Sigmoid colon (tissue), 6 donors: ENCODE measurements at regions not wholly inside any gene's neighbourhood (a gene's known extent, or its start where the extent isn't known, plus 50 kb on each side); places are given as distances from the start of the nearest gene placed in this dataset.

Source experiments
- DNase-seq: peaks from one replicate; pipeline ENCODE4 v3.0.0-alpha.2; 2019
- H3K27ac ChIP-seq, 4 donors: fragments of 200-600 bp; sonication (generic); one replicate each; pipeline ENCODE4 v1.5.1; 2016 to 2019; ENCODE audit warnings: mild to moderate bottlenecking in 1 of 4
- H3K27me3 ChIP-seq, 3 donors: fragments of 200-600 bp; sonication (generic); one replicate each; pipeline ENCODE4 v1.5.1; 2019; ENCODE audit warnings: mild to moderate bottlenecking in 1 of 3
- H3K36me3 ChIP-seq, 4 donors: fragments of 200-600 bp; sonication (generic); one replicate each; pipeline ENCODE4 v1.5.1; 2016 to 2019
- H3K4me1 ChIP-seq, 4 donors: fragments of 200-600 bp; sonication (generic); one replicate each; pipeline ENCODE4 v1.5.1; 2017 to 2019
- H3K4me3 ChIP-seq, 4 donors: fragments of 200-600 bp; sonication (generic); one replicate each; pipeline ENCODE4 v1.5.1; 2017 to 2019; ENCODE audit warnings: mild to moderate bottlenecking in 2 of 4, moderate library complexity in 1 of 4
- H3K9me3 ChIP-seq, 4 donors: fragments of 200-600 bp in 3 of 4; sonication (generic) in 3 of 4; one replicate each; pipeline versions ENCODE4 v1.5.1 to v1.6.1; 2013 to 2019
- EP300 ChIP-seq, 4 donors: sonication (generic); formaldehyde crosslinking; IDR thresholded peaks; one replicate each; pipeline ENCODE4 v1.6.1; 2017; ENCODE audit warnings: antibody characterized with exemption in 4 of 4
- POLR2A ChIP-seq, 2 donors: fragments of 450-650 bp; IDR thresholded peaks; one replicate each; pipeline ENCODE4 v1.6.1; 2016; ENCODE audit warnings: antibody characterized with exemption in 2 of 2, mild to moderate bottlenecking in 2 of 2, moderate library complexity in 2 of 2
- POLR2AphosphoS5 ChIP-seq, 4 donors: sonication (generic); formaldehyde crosslinking; IDR thresholded peaks; one replicate each; pipeline ENCODE4 v1.6.1; 2017; ENCODE audit warnings: antibody characterized with exemption in 4 of 4
- WGBS, 2 donors: extraction: QIAGEN DNeasy Blood & Tissue Kit; methylation state at CpG; one replicate each; pipeline ENCODE4 v1.1.7; 2013; 5-methylcytosine and 5-hydroxymethylcytosine counted together
- intact Hi-C: fragments of 100-400 bp; cut with DNase I; formaldehyde crosslinking; loops from one replicate; pipeline ENCODE4 v1.15.1; 2023
- TF ChIP-seq, protein P1 (sequence below), 4 experiments: fragments of 450-650 bp in 3 of 4; fragments of 200-600 bp in 1 of 4; IDR thresholded peaks; one replicate each; pipeline ENCODE4 v1.5.1; 2016 to 2019; ENCODE audit warnings: antibody characterized with exemption in 4 of 4, mild to moderate bottlenecking in 3 of 4, moderate library complexity in 2 of 4
- donor health status: healthy with polysubstance abuse.
- donor health status: healthy.

DNA sequence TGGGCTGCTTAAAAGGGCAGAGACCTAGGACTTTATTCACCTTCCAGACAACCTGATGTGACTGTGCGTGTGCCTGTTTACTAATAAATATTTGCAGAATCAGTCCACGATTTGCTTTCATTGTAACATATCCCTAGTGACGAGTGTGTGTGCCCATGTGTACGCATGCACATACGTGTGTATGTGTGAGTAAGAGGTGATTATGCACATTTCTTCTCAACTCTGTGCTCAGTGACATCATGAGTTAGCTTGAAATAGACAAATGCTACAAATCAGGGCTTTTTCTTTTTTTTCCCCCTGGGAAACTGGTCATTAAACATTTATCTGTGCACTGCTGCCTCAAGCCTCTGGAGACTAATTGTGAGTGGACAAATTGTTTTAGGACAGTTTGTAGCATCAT, 242.6 kb upstream of the SOX4 start:
- TF ChIP-seq, protein P1, sequence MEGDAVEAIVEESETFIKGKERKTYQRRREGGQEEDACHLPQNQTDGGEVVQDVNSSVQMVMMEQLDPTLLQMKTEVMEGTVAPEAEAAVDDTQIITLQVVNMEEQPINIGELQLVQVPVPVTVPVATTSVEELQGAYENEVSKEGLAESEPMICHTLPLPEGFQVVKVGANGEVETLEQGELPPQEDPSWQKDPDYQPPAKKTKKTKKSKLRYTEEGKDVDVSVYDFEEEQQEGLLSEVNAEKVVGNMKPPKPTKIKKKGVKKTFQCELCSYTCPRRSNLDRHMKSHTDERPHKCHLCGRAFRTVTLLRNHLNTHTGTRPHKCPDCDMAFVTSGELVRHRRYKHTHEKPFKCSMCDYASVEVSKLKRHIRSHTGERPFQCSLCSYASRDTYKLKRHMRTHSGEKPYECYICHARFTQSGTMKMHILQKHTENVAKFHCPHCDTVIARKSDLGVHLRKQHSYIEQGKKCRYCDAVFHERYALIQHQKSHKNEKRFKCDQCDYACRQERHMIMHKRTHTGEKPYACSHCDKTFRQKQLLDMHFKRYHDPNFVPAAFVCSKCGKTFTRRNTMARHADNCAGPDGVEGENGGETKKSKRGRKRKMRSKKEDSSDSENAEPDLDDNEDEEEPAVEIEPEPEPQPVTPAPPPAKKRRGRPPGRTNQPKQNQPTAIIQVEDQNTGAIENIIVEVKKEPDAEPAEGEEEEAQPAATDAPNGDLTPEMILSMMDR (IDR thresholded peaks at IDR 0.05), result no peak
- TF ChIP-seq POLR2A (IDR thresholded peaks at IDR 0.05), result no peak
- TF ChIP-seq EP300 (IDR thresholded peaks at IDR 0.05), result no peak
- TF ChIP-seq POLR2AphosphoS5 (IDR thresholded peaks at IDR 0.05), result no peak
- Histone ChIP-seq H3K36me3 (no peaks in the 10 kb centered on the region), H3K4me1 (peaks cover 0 to 16% (median 11%) of the 10 kb centered on the region in 4 donors), H3K4me3 (no peak overlapping the region), H3K9me3 (no peaks in the 10 kb centered on the region), H3K27ac (no peak overlapping the region), H3K27me3 (no peaks in the 10 kb centered on the region)
- intact Hi-C loops, result no loop called here
- WGBS, 2 donors, result 84 to 93% methylated on average over 5 of the region's 5 CpGs
- no peak for DNase-seq

DNA sequence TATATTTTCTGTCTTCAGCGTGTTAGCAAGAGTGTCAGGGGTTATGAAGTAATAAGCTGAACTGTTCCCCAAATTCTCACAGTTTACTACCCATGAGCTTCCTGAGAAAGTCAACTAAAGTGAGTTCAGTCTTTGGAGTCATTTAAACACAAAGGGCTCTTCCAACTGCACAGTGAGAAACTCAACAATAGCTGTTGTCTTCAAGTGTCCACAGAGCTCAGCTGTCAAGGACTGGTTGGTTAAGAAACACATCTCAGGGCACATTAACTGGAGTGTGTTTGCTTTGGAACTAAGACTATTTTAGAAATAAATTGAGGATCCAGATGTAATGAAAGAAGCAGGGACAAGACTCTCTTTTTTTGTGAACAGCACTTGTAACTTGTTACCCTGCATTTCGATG, 241.4 kb upstream of the SOX4 start:
- no peak overlapping the region for H3K27ac ChIP-seq
- peaks cover 0 to 16% (median 11%) of the 10 kb centered on the region in 4 donors for H3K4me1 ChIP-seq
- no peaks in the 10 kb centered on the region for H3K36me3 ChIP-seq
- DNase-seq, result no peak
- WGBS, 2 donors, result 94% methylated on average over 2 of the region's 2 CpGs
- H3K4me3 ChIP-seq, result no peak overlapping the region
- intact Hi-C loops, result no loop called here
- TF ChIP-seq POLR2A (IDR thresholded peaks at IDR 0.05) (no peak), POLR2AphosphoS5 (IDR thresholded peaks at IDR 0.05) (no peak), EP300 (IDR thresholded peaks at IDR 0.05) (no peak)
- TF ChIP-seq, protein P1 (IDR thresholded peaks at IDR 0.05), result no peak
- H3K27me3 ChIP-seq, result no peaks in the 10 kb centered on the region
- H3K9me3 ChIP-seq, result no peaks in the 10 kb centered on the region

DNA sequence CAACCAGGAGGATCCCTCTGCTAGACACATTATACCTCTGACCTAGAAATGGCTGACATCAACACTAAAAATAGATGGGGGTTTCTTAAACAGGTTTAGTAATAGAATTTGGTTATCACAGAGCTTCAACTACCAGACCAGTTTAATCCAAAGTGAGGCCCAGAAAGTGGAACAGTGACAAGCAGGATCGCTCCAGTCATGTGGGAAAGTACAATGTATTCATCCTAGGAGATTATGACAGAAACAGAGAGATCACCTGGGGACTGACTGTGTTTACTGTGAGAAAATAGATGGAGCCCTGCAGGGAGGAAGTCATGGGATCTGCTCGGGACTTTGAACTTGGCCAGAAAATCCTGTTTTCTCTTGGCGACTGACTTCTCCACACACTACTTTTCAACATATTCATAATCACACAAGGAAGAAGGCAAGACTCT, 238.7 kb upstream of the SOX4 start:
- TF ChIP-seq, protein P1 (IDR thresholded peaks at IDR 0.05), result no peak
- no peak for TF ChIP-seq EP300 (IDR thresholded peaks at IDR 0.05)
- TF ChIP-seq POLR2A (IDR thresholded peaks at IDR 0.05), result no peak
- TF ChIP-seq POLR2AphosphoS5 (IDR thresholded peaks at IDR 0.05), result no peak
- intact Hi-C loops, result no loop called here
- no peak overlapping the region for H3K4me3 ChIP-seq
- no peaks in the 10 kb centered on the region for H3K36me3 ChIP-seq
- DNase-seq, result no peak
- H3K27me3 ChIP-seq, result no peaks in the 10 kb centered on the region
- WGBS, 2 donors, result 23 to 72% methylated on average over 3 of the region's 3 CpGs
- no peak overlapping the region for H3K27ac ChIP-seq
- H3K9me3 ChIP-seq, result no peaks in the 10 kb centered on the region
- H3K4me1 ChIP-seq, result no peaks in the 10 kb centered on the region

DNA sequence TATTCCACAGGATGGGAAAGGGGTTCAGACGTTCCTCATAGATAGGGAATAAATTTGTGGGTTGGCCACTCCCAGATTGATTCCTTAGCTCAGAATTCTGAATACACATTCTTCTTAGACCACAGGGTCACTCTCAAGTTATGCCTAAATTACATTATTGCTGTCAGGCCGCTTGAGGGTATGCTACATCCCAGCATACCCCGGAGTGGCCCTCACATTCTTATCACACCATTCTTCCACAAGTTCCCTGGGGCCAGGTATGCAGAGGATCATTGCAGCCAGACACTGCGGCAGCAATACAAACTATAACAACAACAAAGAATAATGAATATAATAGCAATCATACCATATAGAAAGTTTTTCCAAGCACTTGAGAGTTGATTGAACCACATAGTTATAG, 237.9 kb upstream of the SOX4 start:
- Histone ChIP-seq H3K27ac (no peak overlapping the region), H3K4me1 (no peaks in the 10 kb centered on the region), H3K36me3 (no peaks in the 10 kb centered on the region), H3K4me3 (no peak overlapping the region), H3K9me3 (no peaks in the 10 kb centered on the region), H3K27me3 (no peaks in the 10 kb centered on the region)
- WGBS, 2 donors, result 94 to 96% methylated on average over 4 of the region's 4 CpGs
- TF ChIP-seq POLR2A (IDR thresholded peaks at IDR 0.05) (no peak), POLR2AphosphoS5 (IDR thresholded peaks at IDR 0.05) (no peak), EP300 (IDR thresholded peaks at IDR 0.05) (no peak)
- TF ChIP-seq, protein P1 (IDR thresholded peaks at IDR 0.05), result no peak
- DNase-seq, result no peak
- intact Hi-C loops, result no loop called here

DNA sequence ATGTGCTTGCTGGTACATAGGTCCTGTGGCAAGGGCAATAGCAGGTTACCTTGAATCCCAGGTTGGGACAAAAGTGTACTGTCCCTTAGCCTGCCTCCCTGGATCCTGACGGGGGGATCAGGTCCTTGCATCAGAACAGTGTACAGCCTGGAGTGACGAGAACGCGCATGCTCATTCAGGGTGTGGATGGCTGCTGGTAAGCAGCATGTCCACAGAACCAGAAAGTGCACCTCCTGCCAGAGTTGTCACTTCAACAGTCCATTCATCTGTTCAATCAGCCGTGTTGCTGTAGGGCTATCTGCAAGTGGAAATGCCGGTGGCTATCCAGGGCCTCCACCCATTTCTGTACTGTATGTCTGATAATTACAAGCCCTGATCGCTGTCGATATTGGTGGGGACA, 236.3 kb upstream of the SOX4 start:
- TF ChIP-seq POLR2AphosphoS5 (IDR thresholded peaks at IDR 0.05) (no peak), POLR2A (IDR thresholded peaks at IDR 0.05) (no peak), EP300 (IDR thresholded peaks at IDR 0.05) (no peak)
- TF ChIP-seq, protein P1 (IDR thresholded peaks at IDR 0.05), result no peak
- no peak for DNase-seq
- no peaks in the 10 kb centered on the region for H3K27me3 ChIP-seq
- no peak overlapping the region for H3K27ac ChIP-seq
- H3K9me3 ChIP-seq, result no peaks in the 10 kb centered on the region
- H3K4me1 ChIP-seq, result no peaks in the 10 kb centered on the region
- no peaks in the 10 kb centered on the region for H3K36me3 ChIP-seq
- intact Hi-C loops, result no loop called here
- WGBS, 2 donors, result 96 to 97% methylated on average over 8 of the region's 8 CpGs
- no peak overlapping the region for H3K4me3 ChIP-seq
